ENCODE measurements at regions not wholly inside any gene's neighbourhood (a gene's known extent, or its start where the extent isn't known, plus 50 kb on each side); places are given as distances from the start of the nearest gene placed in this dataset.

- no peak for TF ChIP-seq POLR2AphosphoS5 (IDR thresholded peaks at IDR 0.05)
- TF ChIP-seq, protein P1, sequence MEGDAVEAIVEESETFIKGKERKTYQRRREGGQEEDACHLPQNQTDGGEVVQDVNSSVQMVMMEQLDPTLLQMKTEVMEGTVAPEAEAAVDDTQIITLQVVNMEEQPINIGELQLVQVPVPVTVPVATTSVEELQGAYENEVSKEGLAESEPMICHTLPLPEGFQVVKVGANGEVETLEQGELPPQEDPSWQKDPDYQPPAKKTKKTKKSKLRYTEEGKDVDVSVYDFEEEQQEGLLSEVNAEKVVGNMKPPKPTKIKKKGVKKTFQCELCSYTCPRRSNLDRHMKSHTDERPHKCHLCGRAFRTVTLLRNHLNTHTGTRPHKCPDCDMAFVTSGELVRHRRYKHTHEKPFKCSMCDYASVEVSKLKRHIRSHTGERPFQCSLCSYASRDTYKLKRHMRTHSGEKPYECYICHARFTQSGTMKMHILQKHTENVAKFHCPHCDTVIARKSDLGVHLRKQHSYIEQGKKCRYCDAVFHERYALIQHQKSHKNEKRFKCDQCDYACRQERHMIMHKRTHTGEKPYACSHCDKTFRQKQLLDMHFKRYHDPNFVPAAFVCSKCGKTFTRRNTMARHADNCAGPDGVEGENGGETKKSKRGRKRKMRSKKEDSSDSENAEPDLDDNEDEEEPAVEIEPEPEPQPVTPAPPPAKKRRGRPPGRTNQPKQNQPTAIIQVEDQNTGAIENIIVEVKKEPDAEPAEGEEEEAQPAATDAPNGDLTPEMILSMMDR (IDR thresholded peaks at IDR 0.05 in 8 of 11, conservative IDR thresholded peaks at IDR 0.05 in 3 of 11) = no peak
These were observed 146.5 kb upstream of the SOX21 start for GRCh38 chr13:94858856-94859255.

Measured in spleen (tissue), 7 donors.